GM21529 (cell line): ENCODE measurements at regions not wholly inside any gene's neighbourhood (a gene's known extent, or its start where the extent isn't known, plus 50 kb on each side); places are given as distances from the start of the nearest gene placed in this dataset.
"Not testable (repeated sequence)": the region's sequence is repeated elsewhere in the genome, so short reads cannot be mapped to it uniquely, and the experiment has no call there.

Source experiments
- ATAC-seq: cut with Tn5 transposase; IDR thresholded peaks from one replicate; pipeline ENCODE4 v1.9.1; 2021; ENCODE audit not compliant: unreplicated experiment

DNA sequence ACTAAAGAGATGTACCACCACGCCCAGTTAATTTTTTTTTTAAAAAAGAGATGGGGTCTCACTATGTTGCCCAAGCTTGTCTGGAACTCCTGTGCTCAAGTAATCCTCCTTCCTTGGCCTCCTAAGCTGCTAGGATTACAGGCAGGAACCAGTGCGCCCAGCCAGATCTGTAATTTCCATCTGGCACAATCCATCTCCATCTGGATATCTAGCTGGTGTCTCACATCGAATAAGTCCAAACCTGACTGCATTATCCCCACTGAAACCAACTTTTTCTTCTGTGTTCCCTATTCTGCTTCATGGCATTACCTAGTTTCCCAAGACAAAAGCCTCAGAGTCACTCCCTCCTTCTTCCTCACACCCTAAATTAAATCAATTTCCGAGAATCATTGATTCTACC lies 125.8 kb upstream of the TEX13C start:
- ATAC-seq, result no peak

DNA sequence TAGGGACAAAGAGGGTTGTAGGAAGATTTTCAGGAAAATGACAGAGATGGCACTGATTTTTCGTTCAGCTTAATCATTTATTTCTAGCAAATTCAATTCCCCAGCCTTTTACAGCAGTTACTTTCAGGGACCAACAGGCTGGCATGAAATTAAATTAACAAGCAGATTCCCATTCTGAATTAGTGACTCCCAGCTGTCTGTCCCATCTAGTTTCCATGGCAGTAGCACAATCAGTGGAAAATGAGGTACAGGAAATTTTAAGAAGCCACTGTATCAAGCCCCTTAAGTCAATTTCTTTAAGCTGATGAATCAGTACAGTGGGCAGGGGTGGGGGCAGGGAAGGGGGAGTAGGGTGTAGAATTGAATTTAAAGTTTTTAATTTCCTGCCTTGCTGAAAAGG lies 121.1 kb upstream of the TEX13C start:
- ATAC-seq, result no peak

- ATAC-seq, result no peak
Observed at GRCh38 chrX:125202591-125203248, 117.0 kb upstream of the TEX13C start.

- ATAC-seq, result no peak
Observed at GRCh38 chrX:125203365-125203736, 116.3 kb upstream of the TEX13C start.

DNA sequence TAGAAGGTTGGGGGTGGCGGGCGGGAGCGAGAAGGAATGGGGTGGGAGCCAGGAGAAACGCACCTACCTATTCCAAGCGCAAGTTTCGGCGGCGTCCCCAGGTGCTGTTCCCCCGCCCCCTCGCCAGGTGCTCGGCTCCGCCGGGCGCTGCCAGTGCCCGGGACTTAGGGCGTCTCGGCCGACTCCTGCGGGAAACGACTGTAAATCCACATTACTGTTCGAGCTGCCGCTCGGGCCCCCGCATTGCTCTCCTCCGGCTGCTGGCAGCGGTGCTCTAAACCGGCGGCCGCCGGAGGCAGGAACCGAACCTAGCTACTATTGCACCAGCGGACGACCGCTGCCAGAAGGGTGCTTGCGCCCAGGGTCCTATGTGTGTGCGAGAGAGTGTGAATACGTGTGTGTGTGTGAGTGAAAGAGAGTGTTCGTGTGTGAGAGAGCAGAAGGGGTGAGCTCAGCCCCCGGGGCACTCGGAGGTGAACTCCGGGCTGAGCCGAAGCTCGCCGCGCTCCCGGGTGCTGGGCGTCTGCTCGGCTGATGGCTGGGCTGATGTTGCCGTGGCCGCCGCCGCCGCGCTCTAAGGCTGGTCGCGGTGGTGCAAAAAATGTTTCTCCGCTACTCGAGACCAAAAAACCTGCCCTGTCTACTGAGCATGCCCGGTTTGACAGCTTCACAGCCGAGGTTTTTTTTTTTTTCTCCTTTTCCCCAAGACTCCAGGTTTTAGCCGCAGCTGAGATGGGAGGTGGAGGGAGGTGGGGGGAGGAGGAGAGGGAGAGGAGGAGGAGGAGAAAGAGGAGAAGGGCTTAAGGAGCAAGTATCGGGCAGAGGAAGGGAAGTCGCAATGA lies 115.7 kb upstream of the TEX13C start:
- no peak for ATAC-seq

- no peak for ATAC-seq
Observed at GRCh38 chrX:125204681-125205132, 115.0 kb upstream of the TEX13C start.

DNA sequence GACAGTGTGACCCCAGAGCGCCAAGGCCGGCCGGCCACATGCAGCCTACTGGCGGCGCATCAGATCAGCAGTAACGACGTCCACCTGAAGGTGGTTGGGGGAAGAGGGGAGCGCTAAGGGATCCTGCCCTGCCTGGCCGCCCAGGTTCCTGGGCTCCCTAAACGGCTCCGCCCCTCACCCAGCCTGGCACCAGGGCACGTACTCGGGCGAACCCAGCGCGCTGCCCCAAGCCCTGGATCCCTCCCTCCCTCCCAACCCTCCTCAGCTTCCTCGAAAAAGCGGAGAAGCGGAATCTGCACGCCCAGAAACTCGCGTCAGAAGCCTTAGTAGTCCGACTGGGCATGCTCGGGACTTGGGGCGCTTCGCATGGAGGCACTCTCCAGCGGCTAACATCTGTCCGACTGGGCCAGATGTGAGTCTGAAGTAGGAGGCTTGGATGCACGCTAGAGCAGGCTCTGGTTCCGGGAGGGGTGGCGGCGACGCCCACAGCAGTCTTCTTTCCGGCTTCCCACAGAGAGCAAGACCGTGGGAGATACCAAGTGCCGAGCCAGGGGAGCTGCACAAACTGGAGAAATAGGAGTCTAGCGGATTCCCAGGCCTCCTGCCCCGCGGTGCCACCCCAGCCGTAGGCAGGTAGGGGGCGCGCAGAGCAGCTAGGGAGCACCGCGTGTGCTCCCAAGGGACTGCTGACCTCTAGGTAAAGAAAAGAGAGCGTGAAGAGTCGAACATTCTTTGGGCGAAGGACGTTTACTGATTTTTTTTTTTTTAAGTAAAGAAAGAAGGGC lies 114.3 kb upstream of the TEX13C start:
- no peak for ATAC-seq

DNA sequence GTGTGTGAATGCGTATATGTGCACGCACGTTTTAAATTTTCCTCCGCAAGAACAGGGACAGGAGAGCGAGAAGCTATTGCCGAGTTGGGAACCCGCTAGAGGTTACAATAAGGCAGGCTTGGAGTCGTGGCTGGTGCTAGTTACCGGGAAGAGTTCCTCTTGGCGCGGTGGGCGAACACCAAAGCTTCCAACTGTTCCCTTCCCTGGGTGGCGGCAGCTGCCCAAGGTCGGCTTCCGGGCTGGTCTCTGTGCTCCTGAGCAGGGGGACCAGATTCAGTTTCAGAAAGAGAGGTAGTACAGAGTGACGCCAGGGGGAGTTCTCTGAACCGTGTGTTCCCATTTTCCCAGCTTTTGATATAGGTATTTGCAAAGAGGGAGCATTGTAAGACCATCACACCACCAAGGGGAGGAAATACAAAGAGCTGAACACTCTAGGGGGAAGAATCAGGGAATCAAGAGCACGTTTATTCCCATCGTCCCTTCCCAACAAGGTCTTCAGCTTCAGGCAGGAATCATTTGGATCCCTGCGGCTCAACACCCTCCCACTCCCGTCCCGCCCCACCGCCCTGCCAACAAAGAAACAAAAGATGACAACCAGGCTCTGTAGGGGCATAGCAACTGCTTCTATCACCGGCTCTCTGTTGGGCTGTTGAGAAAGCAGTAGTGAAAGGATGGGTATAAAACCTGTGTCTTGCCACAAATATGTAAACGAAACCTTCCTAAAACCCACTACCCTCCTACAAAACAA lies 113.6 kb upstream of the TEX13C start:
- ATAC-seq, result no peak

GRCh38 chrX:125210146-125210545 lies 109.5 kb upstream of the TEX13C start:
- no peak for ATAC-seq

- no peak for ATAC-seq
Observed at GRCh38 chrX:125219852-125220251, 99.8 kb upstream of the TEX13C start.

DNA sequence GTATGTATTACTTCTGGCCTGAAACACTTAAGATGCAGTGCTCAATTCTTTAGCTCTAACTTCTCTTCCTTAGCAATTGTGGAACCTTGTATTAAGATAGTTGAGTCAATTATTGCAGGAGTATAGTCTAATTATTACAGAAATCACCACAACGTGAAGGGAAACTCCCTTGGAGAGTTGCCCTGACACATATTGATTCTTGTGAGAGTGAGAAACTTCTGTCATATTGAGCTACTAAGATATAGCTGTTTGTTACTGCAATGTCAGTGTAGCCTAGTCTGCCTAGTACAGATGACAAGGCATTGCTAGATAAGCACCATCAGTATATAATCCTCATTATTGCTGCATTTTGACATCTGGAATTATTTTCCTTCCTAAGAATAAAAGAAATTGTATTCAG lies 82.7 kb upstream of the TEX13C start:
- no peak for ATAC-seq

DNA sequence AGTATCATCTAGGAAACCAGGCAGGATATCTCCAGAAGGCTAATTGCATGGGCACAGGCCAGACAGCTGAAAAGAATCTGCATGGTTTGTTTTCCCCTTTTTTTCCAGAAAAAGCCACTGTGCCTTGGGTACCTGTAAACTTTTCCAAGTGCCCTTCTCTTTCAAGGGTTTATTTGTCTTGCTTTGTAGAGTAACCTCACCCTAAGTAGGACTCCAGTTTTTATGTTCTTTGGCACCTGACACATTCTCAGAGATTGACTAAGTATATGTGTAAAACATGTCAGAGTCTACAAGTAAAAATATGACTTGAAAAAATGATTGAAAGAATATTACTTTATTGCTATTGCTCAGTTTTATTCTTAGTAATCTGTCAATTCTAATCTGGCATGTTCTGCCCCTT lies 70.7 kb upstream of the TEX13C start:
- ATAC-seq, result no peak

DNA sequence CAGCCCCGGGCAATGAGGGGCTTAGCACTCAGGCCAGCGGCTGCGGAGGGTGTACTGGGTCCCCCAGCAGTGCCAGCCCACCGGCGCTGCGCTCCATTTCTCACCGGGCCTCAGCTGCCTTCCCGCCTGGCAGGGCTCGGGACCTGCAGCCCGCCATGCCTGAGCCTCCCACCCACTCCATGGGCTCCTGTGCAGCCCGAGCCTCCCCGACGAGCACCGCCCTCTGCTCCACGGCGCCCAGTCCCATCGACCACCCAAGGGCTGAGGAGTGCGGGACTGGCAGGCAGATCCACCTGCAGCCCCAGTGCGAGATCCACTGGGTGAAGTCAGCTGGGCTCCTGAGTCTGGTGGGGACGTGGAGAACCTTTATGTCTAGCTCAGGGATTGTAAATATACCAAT lies 63.9 kb upstream of the TEX13C start:
- ATAC-seq, result not testable (repeated sequence)

DNA sequence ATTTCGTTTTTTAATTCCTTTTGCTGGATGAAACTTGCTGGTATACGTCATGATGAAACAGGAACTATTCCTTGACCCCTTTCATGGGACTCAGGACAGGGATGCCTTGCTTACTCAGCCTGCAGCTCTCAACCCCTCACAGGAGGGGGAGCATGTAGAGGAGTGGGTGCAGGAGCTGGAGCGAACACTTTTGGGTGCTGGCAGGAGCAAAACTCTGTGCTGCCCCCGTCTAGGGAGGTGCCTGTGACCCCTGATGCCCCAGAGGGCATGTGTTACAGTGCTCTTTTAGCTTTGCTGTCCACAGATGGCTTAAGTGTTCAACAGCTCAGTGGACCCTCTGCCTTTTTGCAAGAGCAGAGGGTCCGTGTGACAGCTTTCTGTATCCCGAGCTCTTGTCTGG lies 56.8 kb upstream of the TEX13C start:
- ATAC-seq, result no peak

DNA sequence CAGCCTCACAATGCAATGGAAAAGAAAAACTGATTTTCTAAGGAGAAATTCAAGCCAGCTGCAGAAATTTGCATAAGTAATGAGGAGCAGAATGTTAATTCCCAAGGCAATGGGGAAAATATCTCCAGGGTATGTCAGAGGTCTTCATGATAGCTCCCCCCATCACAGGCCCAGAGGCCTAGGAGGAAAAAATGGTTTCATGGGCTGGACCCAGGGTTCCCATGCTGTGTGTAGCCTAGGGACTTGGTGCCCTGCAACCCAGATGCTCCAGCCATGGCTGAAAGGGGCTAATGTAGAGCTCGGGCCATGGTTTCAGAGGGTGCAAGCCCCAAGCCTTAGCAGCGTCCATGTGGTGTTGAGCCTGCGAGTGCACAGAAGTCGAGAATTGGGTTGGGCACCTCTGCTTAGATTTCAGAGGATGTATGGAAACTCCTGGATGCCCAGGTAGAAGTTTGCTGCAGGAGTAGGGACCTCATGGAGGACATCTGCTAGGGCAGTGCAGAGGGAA lies 53.5 kb upstream of the TEX13C start:
- ATAC-seq, result no peak
